BJ (cell line): ENCODE measurements at regions not wholly inside any gene's neighbourhood (a gene's known extent, or its start where the extent isn't known, plus 50 kb on each side); places are given as distances from the start of the nearest gene placed in this dataset.

Experiments used
- CTCF ChIA-PET: fragments of 350-600 bp; formaldehyde crosslinking; extraction: SDS; loops from one replicate; lab custom pipeline; 2021; ENCODE audit warnings: antibody characterized with exemption, inconsistent platforms; lab: Yijun Ruan, JAX
- POLR2A ChIA-PET: fragments of 300-600 bp; sonication (Branson Sonifier 250); formaldehyde crosslinking; extraction: SDS; loops from one replicate; lab custom pipeline; 2021; ENCODE audit warnings: antibody characterized with exemption; lab: Charles Lee
- DNase-seq: peaks from one replicate; pipeline ENCODE4 v3.0.0-alpha.2; 2011; ENCODE audit warnings: low read depth
- H3K27me3 ChIP-seq: 2 replicates; pipeline ENCODE4 v1.6.0; 2011; ENCODE audit warnings: low read length; ENCODE audit not compliant: control insufficient read depth, insufficient read depth
- H3K36me3 ChIP-seq: 2 replicates; pipeline ENCODE4 v1.5.1; 2011; ENCODE audit warnings: low read length; ENCODE audit not compliant: control insufficient read depth, insufficient read depth
- H3K4me3 ChIP-seq: 2 replicates; pipeline ENCODE4 v1.5.1; 2011; ENCODE audit warnings: low read depth, mild to moderate bottlenecking, control low read depth, low read length
- TF ChIP-seq, protein P1 (sequence below): IDR thresholded peaks from 2 replicates; pipeline ENCODE4 v1.5.1; 2011; ENCODE audit warnings: low read depth, mild to moderate bottlenecking, control low read depth, inconsistent platforms, low read length, moderate library complexity; ENCODE audit not compliant: insufficient read depth

DNA sequence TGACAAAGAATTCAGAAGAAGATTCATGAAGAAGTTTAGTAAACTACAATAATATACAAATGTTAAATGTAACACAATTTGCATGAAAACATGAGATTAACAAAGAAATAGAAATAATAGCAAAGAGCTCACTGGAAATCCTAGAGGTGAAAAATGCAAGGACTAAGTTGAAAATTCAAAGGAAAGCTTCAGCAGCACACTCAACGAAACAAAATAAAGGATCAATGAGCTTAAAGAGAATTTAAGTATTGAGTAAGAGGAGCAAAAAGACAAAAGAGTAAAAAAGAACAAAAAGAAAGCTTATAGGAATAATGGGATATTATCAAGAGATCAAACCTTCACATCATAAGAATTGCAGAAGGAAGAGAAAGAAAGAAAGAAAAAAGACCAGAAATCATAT is 583.8 kb upstream of the NECTIN3 start:
- Histone ChIP-seq H3K4me3 (no peak overlapping the region), H3K27me3 (no peaks in the 10 kb centered on the region), H3K36me3 (no peaks in the 10 kb centered on the region)
- ChIA-PET CTCF (no interaction called here), POLR2A (no interaction called here)
- TF ChIP-seq, protein P1, sequence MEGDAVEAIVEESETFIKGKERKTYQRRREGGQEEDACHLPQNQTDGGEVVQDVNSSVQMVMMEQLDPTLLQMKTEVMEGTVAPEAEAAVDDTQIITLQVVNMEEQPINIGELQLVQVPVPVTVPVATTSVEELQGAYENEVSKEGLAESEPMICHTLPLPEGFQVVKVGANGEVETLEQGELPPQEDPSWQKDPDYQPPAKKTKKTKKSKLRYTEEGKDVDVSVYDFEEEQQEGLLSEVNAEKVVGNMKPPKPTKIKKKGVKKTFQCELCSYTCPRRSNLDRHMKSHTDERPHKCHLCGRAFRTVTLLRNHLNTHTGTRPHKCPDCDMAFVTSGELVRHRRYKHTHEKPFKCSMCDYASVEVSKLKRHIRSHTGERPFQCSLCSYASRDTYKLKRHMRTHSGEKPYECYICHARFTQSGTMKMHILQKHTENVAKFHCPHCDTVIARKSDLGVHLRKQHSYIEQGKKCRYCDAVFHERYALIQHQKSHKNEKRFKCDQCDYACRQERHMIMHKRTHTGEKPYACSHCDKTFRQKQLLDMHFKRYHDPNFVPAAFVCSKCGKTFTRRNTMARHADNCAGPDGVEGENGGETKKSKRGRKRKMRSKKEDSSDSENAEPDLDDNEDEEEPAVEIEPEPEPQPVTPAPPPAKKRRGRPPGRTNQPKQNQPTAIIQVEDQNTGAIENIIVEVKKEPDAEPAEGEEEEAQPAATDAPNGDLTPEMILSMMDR: no peak
- no peak for DNase-seq

DNA sequence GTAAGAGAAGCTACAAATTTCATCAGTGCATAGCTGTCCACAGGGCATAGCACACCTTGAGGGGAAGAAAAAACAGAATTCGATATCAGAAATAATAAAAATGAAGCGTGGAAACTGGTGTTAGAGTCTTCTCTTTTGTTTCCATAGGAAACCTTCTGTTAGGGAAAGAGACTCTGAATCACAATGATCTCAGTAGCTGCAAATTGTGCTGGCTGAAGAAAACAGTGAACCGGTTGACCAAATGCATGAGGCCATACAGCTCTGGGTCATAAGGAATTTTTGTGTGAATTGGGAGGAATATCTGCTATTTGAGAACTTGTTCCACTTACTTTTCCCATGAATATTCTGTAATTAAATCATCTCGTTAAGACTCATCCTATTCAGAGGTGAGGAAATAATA is 580.2 kb upstream of the NECTIN3 start:
- POLR2A ChIA-PET: no interaction called here
- Histone ChIP-seq H3K27me3 (no peaks in the 10 kb centered on the region), H3K4me3 (no peak overlapping the region), H3K36me3 (no peaks in the 10 kb centered on the region)
- no peak for DNase-seq
- CTCF ChIA-PET: no interaction called here
- TF ChIP-seq, protein P1: no peak

DNA sequence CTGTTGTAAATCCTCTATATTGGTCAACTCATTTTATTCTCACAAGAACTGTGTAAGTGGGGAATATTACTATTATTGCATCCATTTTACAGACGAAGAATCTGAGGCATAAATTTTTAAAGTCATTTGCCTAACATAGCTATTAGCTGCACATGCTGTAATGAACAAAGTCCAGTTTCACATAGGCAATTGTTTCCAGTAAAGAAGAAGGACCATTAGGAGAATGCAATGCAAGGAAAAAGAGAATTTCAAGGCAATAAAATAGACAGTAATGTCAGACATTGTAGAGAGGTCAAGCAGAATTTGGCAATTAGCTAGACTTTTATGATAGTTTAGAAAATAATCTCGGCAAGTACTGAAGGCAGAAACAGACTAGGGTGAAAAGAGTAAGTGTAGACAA is 578.7 kb upstream of the NECTIN3 start:
- Histone ChIP-seq H3K27me3 (no peaks in the 10 kb centered on the region), H3K4me3 (no peak overlapping the region), H3K36me3 (no peaks in the 10 kb centered on the region)
- ChIA-PET POLR2A (no interaction called here), CTCF (no interaction called here)
- TF ChIP-seq, protein P1: no peak
- no peak for DNase-seq

DNA sequence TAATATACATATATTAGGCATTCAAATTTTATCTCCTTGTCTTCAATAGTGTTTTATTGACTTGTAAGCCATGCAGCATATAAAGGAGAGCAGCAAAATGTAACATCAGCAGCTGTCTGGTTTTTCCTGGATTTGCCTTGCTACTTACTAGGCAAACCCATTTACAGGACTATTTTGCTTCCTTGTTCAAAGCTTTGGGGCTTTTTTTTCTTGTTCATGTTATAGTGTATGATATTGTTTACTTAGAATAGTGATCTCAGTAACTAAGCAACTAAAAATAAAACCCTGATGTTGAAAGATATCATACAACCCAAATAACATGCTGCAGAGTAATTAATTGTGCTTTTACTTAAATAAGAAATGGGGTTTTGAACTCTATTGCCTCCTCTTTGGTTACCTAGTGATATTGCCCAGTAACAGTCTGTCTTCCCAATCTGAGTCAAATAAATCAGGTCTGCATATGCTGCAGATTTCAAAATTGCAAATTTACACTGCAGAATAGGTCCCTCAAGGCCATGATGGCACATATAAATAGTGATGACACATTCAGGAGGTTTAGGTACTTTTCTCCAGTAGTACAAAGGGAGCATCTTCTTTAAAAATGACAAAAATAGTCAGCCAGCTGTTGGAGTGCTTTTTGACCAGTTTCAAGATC is 578.1 kb upstream of the NECTIN3 start:
- Histone ChIP-seq H3K27me3 (no peaks in the 10 kb centered on the region), H3K4me3 (no peak overlapping the region), H3K36me3 (no peaks in the 10 kb centered on the region)
- DNase-seq: no peak
- POLR2A ChIA-PET: no interaction called here
- TF ChIP-seq, protein P1: no peak
- CTCF ChIA-PET: interaction anchor here (1.2 kb wide), 1 partner anchor 14 kb away, joined by 3 read pairs; no protein-coding TSS in a partner anchor

DNA sequence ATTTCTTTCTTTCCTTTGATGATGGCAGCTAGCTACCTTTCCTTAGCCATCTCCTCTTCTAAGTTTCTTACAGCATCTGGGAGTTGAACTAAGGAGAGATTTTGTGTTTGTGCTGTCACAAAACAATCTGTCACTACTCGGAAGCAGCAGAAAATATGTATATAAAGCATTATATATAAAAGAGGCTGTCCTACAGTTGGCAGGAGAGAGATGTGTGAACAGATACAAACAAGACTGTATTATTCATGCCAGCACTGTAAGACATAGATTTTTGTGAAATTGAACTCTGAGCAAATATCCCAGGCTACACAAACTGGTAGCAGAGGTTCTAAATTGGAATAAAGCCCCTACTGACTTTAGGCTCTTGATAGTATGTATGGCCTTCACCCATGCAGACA is 577.5 kb upstream of the NECTIN3 start:
- Histone ChIP-seq H3K27me3 (no peaks in the 10 kb centered on the region), H3K4me3 (no peak overlapping the region), H3K36me3 (no peaks in the 10 kb centered on the region)
- ChIA-PET POLR2A (no interaction called here), CTCF (interaction anchor here (1.2 kb wide), 1 partner anchor 14 kb away, joined by 3 read pairs; no protein-coding TSS in a partner anchor)
- no peak for DNase-seq
- TF ChIP-seq, protein P1: no peak
